ENCODE measurements at regions not wholly inside any gene's neighbourhood (a gene's known extent, or its start where the extent isn't known, plus 50 kb on each side); places are given as distances from the start of the nearest gene placed in this dataset.

DNA sequence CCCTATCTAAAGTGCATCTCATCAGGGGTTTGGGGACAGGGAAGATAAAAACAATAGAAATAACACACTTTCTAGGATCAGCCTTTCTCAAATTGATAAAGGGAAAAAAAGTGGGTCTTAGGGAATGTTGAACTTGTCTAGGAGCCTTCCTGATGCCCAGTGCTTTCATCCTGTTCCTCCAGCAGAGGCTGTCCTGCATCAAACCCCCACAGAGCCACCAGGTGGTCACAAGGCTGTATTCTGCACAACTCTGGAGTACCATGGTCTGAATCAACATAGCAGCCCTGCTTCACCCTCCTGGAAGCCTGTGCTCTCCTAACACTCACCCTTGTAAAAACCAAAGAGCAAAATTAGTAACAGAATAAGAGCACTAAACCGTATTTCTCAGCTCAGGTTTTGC is 118.5 kb upstream of the SLC25A36 start:
- TF ChIP-seq, protein P1, sequence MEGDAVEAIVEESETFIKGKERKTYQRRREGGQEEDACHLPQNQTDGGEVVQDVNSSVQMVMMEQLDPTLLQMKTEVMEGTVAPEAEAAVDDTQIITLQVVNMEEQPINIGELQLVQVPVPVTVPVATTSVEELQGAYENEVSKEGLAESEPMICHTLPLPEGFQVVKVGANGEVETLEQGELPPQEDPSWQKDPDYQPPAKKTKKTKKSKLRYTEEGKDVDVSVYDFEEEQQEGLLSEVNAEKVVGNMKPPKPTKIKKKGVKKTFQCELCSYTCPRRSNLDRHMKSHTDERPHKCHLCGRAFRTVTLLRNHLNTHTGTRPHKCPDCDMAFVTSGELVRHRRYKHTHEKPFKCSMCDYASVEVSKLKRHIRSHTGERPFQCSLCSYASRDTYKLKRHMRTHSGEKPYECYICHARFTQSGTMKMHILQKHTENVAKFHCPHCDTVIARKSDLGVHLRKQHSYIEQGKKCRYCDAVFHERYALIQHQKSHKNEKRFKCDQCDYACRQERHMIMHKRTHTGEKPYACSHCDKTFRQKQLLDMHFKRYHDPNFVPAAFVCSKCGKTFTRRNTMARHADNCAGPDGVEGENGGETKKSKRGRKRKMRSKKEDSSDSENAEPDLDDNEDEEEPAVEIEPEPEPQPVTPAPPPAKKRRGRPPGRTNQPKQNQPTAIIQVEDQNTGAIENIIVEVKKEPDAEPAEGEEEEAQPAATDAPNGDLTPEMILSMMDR (IDR thresholded peaks at IDR 0.05): no peak
- TF ChIP-seq POLR2A (IDR thresholded peaks at IDR 0.05): no peak

Data from uterus (tissue), 2 donors.